Vagina (tissue), 2 donors: ENCODE measurements at regions not wholly inside any gene's neighbourhood (a gene's known extent, or its start where the extent isn't known, plus 50 kb on each side); places are given as distances from the start of the nearest gene placed in this dataset.

Source experiments
- POLR2A ChIP-seq, 2 donors: fragments of 450-650 bp; IDR thresholded peaks; one replicate each; pipeline ENCODE4 v1.6.1; 2017; ENCODE audit warnings: antibody characterized with exemption in 2 of 2, mild to moderate bottlenecking in 2 of 2, moderate library complexity in 2 of 2
- POLR2AphosphoS5 ChIP-seq, 2 donors: sonication (generic); formaldehyde crosslinking; IDR thresholded peaks; one replicate each; pipeline ENCODE4 v1.9.0; 2017; ENCODE audit warnings: antibody characterized with exemption in 2 of 2, mild to moderate bottlenecking in 2 of 2, low read depth in 1 of 2; ENCODE audit not compliant: insufficient read depth in 1 of 2
- TF ChIP-seq, protein P1 (sequence below), 3 experiments: fragments of 450-650 bp in 2 of 3; fragments of 200-600 bp in 1 of 3; sonication (generic) in 1 of 3; IDR thresholded peaks; one replicate each; pipeline ENCODE4 v1.5.1; 2017 to 2019; ENCODE audit warnings: antibody characterized with exemption in 3 of 3, mild to moderate bottlenecking in 2 of 3, moderate library complexity in 2 of 3

DNA sequence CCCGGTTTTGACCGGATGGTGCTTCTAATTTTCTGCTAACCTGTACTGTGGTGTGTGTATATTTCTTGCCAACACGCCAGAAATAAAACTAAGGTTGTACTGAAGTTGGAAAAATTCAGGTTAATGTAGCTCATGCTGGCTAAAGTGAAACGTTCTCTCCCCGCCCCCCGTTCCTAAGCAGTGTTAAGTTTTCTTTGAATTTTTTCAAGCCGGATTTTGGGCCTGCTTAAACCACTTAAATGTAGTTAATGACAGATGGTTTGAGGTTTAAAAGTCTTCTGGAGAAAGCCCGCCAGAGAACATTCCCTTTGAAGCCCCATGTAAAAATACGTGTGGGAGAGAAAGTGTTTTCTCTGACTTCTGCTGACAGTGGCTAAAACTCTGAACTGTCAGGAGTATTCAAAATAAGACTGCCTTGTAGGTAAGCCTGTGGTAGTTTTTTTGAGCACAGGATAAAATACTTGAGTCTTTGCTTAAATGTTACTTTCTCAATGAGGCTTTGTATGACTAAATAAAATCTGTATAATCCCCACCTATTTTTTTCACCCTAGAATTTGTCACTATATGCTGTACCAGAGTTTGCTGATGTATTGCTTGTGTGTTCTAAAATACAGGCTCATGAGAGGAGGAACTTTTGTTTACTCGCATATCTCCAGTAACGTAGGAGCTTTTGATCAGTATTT, 101.3 kb downstream of the OR2B2 start:
- TF ChIP-seq POLR2A (IDR thresholded peaks at IDR 0.05) (no peak), POLR2AphosphoS5 (IDR thresholded peaks at IDR 0.05; ENCODE audit: insufficient read depth in 1 of 2, low read depth in 1 of 2) (no peak)
- TF ChIP-seq, protein P1, sequence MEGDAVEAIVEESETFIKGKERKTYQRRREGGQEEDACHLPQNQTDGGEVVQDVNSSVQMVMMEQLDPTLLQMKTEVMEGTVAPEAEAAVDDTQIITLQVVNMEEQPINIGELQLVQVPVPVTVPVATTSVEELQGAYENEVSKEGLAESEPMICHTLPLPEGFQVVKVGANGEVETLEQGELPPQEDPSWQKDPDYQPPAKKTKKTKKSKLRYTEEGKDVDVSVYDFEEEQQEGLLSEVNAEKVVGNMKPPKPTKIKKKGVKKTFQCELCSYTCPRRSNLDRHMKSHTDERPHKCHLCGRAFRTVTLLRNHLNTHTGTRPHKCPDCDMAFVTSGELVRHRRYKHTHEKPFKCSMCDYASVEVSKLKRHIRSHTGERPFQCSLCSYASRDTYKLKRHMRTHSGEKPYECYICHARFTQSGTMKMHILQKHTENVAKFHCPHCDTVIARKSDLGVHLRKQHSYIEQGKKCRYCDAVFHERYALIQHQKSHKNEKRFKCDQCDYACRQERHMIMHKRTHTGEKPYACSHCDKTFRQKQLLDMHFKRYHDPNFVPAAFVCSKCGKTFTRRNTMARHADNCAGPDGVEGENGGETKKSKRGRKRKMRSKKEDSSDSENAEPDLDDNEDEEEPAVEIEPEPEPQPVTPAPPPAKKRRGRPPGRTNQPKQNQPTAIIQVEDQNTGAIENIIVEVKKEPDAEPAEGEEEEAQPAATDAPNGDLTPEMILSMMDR (IDR thresholded peaks at IDR 0.05), result no peak
